ENCODE measurements at regions not wholly inside any gene's neighbourhood (a gene's known extent, or its start where the extent isn't known, plus 50 kb on each side); places are given as distances from the start of the nearest gene placed in this dataset.

- TF ChIP-seq HNRNPK (IDR thresholded peaks at IDR 0.05; ENCODE audit: low read depth, low read length, poor library complexity, severe bottlenecking) (no peak), HMG20A (CRISPR knock-in tag; IDR thresholded peaks at IDR 0.05; ENCODE audit: borderline replicate concordance) (peak; percentile 100), ZNF34 (CRISPR knock-in tag; IDR thresholded peaks at IDR 0.05; ENCODE audit: borderline replicate concordance) (peak; percentile 92; the same call in 1 of the 2 replicates), ZNF574 (CRISPR knock-in tag; IDR thresholded peaks at IDR 0.05) (peak; percentile 97), ZFP41 (CRISPR knock-in tag; IDR thresholded peaks at IDR 0.05; ENCODE audit: borderline replicate concordance) (peak; percentile 100), ZNF781 (CRISPR knock-in tag; IDR thresholded peaks at IDR 0.05; ENCODE audit: borderline replicate concordance, not compliant biosample characterization) (peak; percentile 100), THYN1 (CRISPR knock-in tag; IDR thresholded peaks at IDR 0.05; ENCODE audit: borderline replicate concordance, low read depth) (no peak; the same call in 1 of the 2 replicates), BCL6 (CRISPR knock-in tag; IDR thresholded peaks at IDR 0.05) (peak; percentile 97), JDP2 (CRISPR knock-in tag; IDR thresholded peaks at IDR 0.05; ENCODE audit: borderline replicate concordance) (peak; percentile 98), HOXA3 (CRISPR knock-in tag; IDR thresholded peaks at IDR 0.05) (peak; percentile 99), ZNF549 (CRISPR knock-in tag; IDR thresholded peaks at IDR 0.05) (0 out of 2 replicates have a peak, but pooled peaks have one; percentile 85), ZNF761 (CRISPR knock-in tag; conservative IDR thresholded peaks at IDR 0.05) (peak; percentile 99), ZFY (CRISPR knock-in tag; IDR thresholded peaks at IDR 0.05) (peak; percentile 86), SP140L (CRISPR knock-in tag; IDR thresholded peaks at IDR 0.05; ENCODE audit: borderline replicate concordance) (peak; percentile 99; the same call in 1 of the 2 replicates), PAXIP1 (CRISPR knock-in tag; conservative IDR thresholded peaks at IDR 0.05) (peak; percentile 99), HINFP (CRISPR knock-in tag; IDR thresholded peaks at IDR 0.05; ENCODE audit: low read depth) (peak; percentile 99), IKZF1 (IDR thresholded peaks at IDR 0.05) (no peak), ZNF335 (CRISPR knock-in tag; IDR thresholded peaks at IDR 0.05) (peak; percentile 97), ARID3A (IDR thresholded peaks at IDR 0.05; ENCODE audit: low read depth, low read length) (peak; percentile 81; the same call in 1 of the 2 replicates)
These were observed 52.6 kb upstream of the NAA20 start (continued) for GRCh38 chr20:19964289-19965265.

Measured in HepG2 (cell line).